Neural cell (in vitro differentiated cells): ENCODE measurements at regions not wholly inside any gene's neighbourhood (a gene's known extent, or its start where the extent isn't known, plus 50 kb on each side); places are given as distances from the start of the nearest gene placed in this dataset.

Experiments
- H2AFZ ChIP-seq: fragments of 200-600, 300-800 bp; sonication (generic), shearing (Covaris generic); 2 replicates; pipeline ENCODE4 v1.6.0; 2014; ENCODE audit warnings: low read depth, mild to moderate bottlenecking, antibody characterized with exemption, low read length, moderate library complexity
- H3F3A ChIP-seq: fragments of 200-600 bp; shearing (Covaris generic); 2 replicates; pipeline ENCODE4 v1.6.1; 2016; ENCODE audit warnings: mild to moderate bottlenecking, moderate library complexity, mixed read lengths, antibody characterized with exemption, low read length; ENCODE audit not compliant: insufficient read depth, poor library complexity, severe bottlenecking
- H3K27ac ChIP-seq: fragments of 200-600, 300-800 bp; sonication (generic), shearing (Covaris generic); 2 replicates; pipeline ENCODE4 v1.5.1; 2014; ENCODE audit warnings: mild to moderate bottlenecking, low read length, moderate library complexity
- H3K27me3 ChIP-seq: fragments of 300-800, 200-600 bp; sonication (generic), shearing (Covaris generic); 2 replicates; pipeline ENCODE4 v1.6.0; 2014; ENCODE audit warnings: mild to moderate bottlenecking, low read depth, low read length, moderate library complexity; ENCODE audit not compliant: insufficient read depth
- H3K36me3 ChIP-seq: fragments of 300-800, 200-600 bp; sonication (generic), shearing (Covaris generic); 2 replicates; pipeline ENCODE4 v1.5.1; 2014; ENCODE audit warnings: mild to moderate bottlenecking, antibody characterized with exemption, low read length, moderate library complexity; ENCODE audit not compliant: insufficient read depth
- H3K4me2 ChIP-seq: fragments of 300-800, 200-600 bp; sonication (generic), shearing (Covaris generic); 2 replicates; pipeline ENCODE4 v1.6.0; 2014; ENCODE audit warnings: mild to moderate bottlenecking, low read length
- H3K4me3 ChIP-seq: fragments of 300-800, 200-600 bp; sonication (generic), shearing (Covaris generic); 2 replicates; pipeline ENCODE4 v1.5.1; 2014; ENCODE audit warnings: mild to moderate bottlenecking, low read length, moderate library complexity
- H3K79me2 ChIP-seq: fragments of 200-600 bp; shearing (Covaris generic); replicated peaks from 2 replicates; pipeline ENCODE4 v1.6.0; 2014; ENCODE audit warnings: mild to moderate bottlenecking, low read length, moderate library complexity; ENCODE audit not compliant: insufficient read depth
- H3K9ac ChIP-seq: fragments of 300-800, 200-600 bp; sonication (generic), shearing (Covaris generic); 2 replicates; pipeline ENCODE4 v1.6.1; 2016; ENCODE audit warnings: mild to moderate bottlenecking, low read length, mixed read lengths
- H3K9me2 ChIP-seq: fragments of 200-600 bp; shearing (Covaris generic); 2 replicates; pipeline ENCODE4 v1.6.1; 2016; ENCODE audit warnings: mild to moderate bottlenecking, low read length, mixed read lengths; ENCODE audit not compliant: insufficient read depth
- H3K9me3 ChIP-seq: fragments of 200-600, 300-800 bp; sonication (generic), shearing (Covaris generic); 2 replicates; pipeline ENCODE4 v1.6.1; 2016; ENCODE audit warnings: mild to moderate bottlenecking, mixed run types, low read length, moderate library complexity, mixed read lengths
- H4K20me1 ChIP-seq: fragments of 200-600 bp; shearing (Covaris generic); 2 replicates; pipeline ENCODE4 v1.6.1; 2016; ENCODE audit warnings: mild to moderate bottlenecking, mixed run types; ENCODE audit not compliant: insufficient read depth
- CTCF ChIP-seq: fragments of 450-650 bp; IDR thresholded peaks from 2 replicates; pipeline ENCODE4 v1.5.1; 2014; ENCODE audit warnings: antibody characterized with exemption, mild to moderate bottlenecking, moderate library complexity; ENCODE audit not compliant: poor library complexity, severe bottlenecking
- EP300 ChIP-seq: fragments of 450-650 bp; conservative IDR thresholded peaks from 2 replicates; pipeline ENCODE4 v1.6.1; 2014; ENCODE audit warnings: antibody characterized with exemption, mild to moderate bottlenecking, moderate library complexity; ENCODE audit not compliant: poor library complexity, severe bottlenecking
- EZH2 ChIP-seq: fragments of 200-600, 300-800 bp; shearing (Covaris generic), sonication (generic); IDR thresholded peaks from 2 replicates; pipeline ENCODE4 v1.6.1; 2014; ENCODE audit warnings: antibody characterized with exemption, low read length, borderline replicate concordance, mild to moderate bottlenecking; ENCODE audit not compliant: insufficient read depth, poor library complexity, severe bottlenecking
- MXI1 ChIP-seq: fragments of 450-650 bp; conservative IDR thresholded peaks from 2 replicates; pipeline ENCODE4 v1.6.1; 2014; ENCODE audit warnings: antibody characterized with exemption, mild to moderate bottlenecking; ENCODE audit not compliant: poor library complexity, severe bottlenecking
- POLR2AphosphoS5 ChIP-seq: IDR thresholded peaks from 2 replicates; pipeline ENCODE4 v1.6.1; 2012
- RAD21 ChIP-seq: fragments of 450-650 bp; conservative IDR thresholded peaks from 2 replicates; pipeline ENCODE4 v1.6.1; 2014; ENCODE audit warnings: antibody characterized with exemption, mild to moderate bottlenecking, moderate library complexity
- REST ChIP-seq: IDR thresholded peaks from 2 replicates; pipeline ENCODE4 v1.6.1; 2012; ENCODE audit warnings: borderline replicate concordance
- SMC3 ChIP-seq: fragments of 450-650 bp; conservative IDR thresholded peaks from 2 replicates; pipeline ENCODE4 v1.6.1; 2014; ENCODE audit warnings: antibody characterized with exemption, mild to moderate bottlenecking, moderate library complexity; ENCODE audit not compliant: poor library complexity
- TAF1 ChIP-seq: IDR thresholded peaks from 2 replicates; pipeline ENCODE4 v1.6.1; 2012; ENCODE audit warnings: low read depth

GRCh38 chrX:42247241-42247640 lies 323.9 kb upstream of the CASK start:
- no peak overlapping the region for H2AFZ ChIP-seq
- no peak overlapping the region for H3K9ac ChIP-seq
- H3K9me3 ChIP-seq: no peaks in the 10 kb centered on the region
- H3K4me3 ChIP-seq: no peak overlapping the region
- H3K27ac ChIP-seq: no peak overlapping the region
- no peaks in the 10 kb centered on the region for H3K36me3 ChIP-seq
- no peaks in the 10 kb centered on the region for H3K27me3 ChIP-seq
- no peaks in the 10 kb centered on the region for H4K20me1 ChIP-seq
- no peak for TF ChIP-seq EP300
- no peak for TF ChIP-seq REST
- TF ChIP-seq CTCF: no peak
- TF ChIP-seq TAF1: no peak
- TF ChIP-seq MXI1: no peak
- TF ChIP-seq RAD21: no peak
- no peak for TF ChIP-seq POLR2AphosphoS5
- no peak for TF ChIP-seq SMC3
- no peak for TF ChIP-seq EZH2
- H3K9me2 ChIP-seq: no peaks in the 10 kb centered on the region
- H3K4me2 ChIP-seq: no peak overlapping the region
- H3F3A ChIP-seq: no peaks in the 10 kb centered on the region
- no peaks in the 10 kb centered on the region for H3K79me2 ChIP-seq

GRCh38 chrX:42246814-42247213 lies 323.5 kb upstream of the CASK start:
- H3K79me2 ChIP-seq: no peaks in the 10 kb centered on the region
- H3K36me3 ChIP-seq: no peaks in the 10 kb centered on the region
- H2AFZ ChIP-seq: no peak overlapping the region
- H3K9me3 ChIP-seq: no peaks in the 10 kb centered on the region
- H3K4me3 ChIP-seq: no peak overlapping the region
- no peak for TF ChIP-seq RAD21
- no peak for TF ChIP-seq CTCF
- no peak for TF ChIP-seq POLR2AphosphoS5
- TF ChIP-seq EZH2: no peak
- TF ChIP-seq REST: no peak
- TF ChIP-seq MXI1: no peak
- no peak for TF ChIP-seq TAF1
- no peak for TF ChIP-seq EP300
- no peak for TF ChIP-seq SMC3
- no peaks in the 10 kb centered on the region for H3F3A ChIP-seq
- no peaks in the 10 kb centered on the region for H3K27me3 ChIP-seq
- H3K4me2 ChIP-seq: no peak overlapping the region
- H3K9me2 ChIP-seq: no peaks in the 10 kb centered on the region
- H3K27ac ChIP-seq: no peak overlapping the region
- no peaks in the 10 kb centered on the region for H4K20me1 ChIP-seq
- H3K9ac ChIP-seq: no peak overlapping the region
